ENCODE measurements at regions not wholly inside any gene's neighbourhood (a gene's known extent, or its start where the extent isn't known, plus 50 kb on each side); places are given as distances from the start of the nearest gene placed in this dataset.

- DNase-seq, result no peak
- no peaks in the 10 kb centered on the region for H3K4me1 ChIP-seq (ENCODE audit: insufficient read depth)
- no peak for TF ChIP-seq POLR2A (IDR thresholded peaks at IDR 0.05)
- TF ChIP-seq EP300 (IDR thresholded peaks at IDR 0.05), result no peak
- no peak for TF ChIP-seq CTCF (IDR thresholded peaks at IDR 0.05)
- H3K27me3 ChIP-seq, result no peaks in the 10 kb centered on the region
- 80 to 83% (median 82%) methylated on average over 22 of the region's 22 CpGs for WGBS, 3 donors
- intact Hi-C loops (cut with DNase I), result no loop called here
- no peaks in the 10 kb centered on the region for H3K9me3 ChIP-seq
- H3K36me3 ChIP-seq, result no peaks in the 10 kb centered on the region
- H3K27ac ChIP-seq, result no peak overlapping the region
- no peak overlapping the region for H3K4me3 ChIP-seq
Observed at GRCh38 chr9:95580812-95581761, 64.3 kb upstream of the PTCH1 start.

GRCh38 chr9:95574866-95575553 is 58.2 kb upstream of the PTCH1 start:
- intact Hi-C loops (cut with DNase I), result no loop called here
- 79 to 88% (median 86%) methylated on average over 14 of the region's 14 CpGs for WGBS, 3 donors
- H3K4me1 ChIP-seq (ENCODE audit: insufficient read depth), result peaks cover 2% of the 10 kb centered on the region

GRCh38 chr9:95574176-95574575 is 57.4 kb upstream of the PTCH1 start:
- H3K27ac ChIP-seq, result no peak overlapping the region
- no peak for DNase-seq
- H3K27me3 ChIP-seq, result no peaks in the 10 kb centered on the region
- peaks cover 2% of the 10 kb centered on the region for H3K4me1 ChIP-seq (ENCODE audit: insufficient read depth)
- 73 to 83% (median 78%) methylated on average over 16 of the region's 16 CpGs for WGBS, 3 donors
- TF ChIP-seq EP300 (IDR thresholded peaks at IDR 0.05) (no peak), CTCF (IDR thresholded peaks at IDR 0.05) (no peak), POLR2A (IDR thresholded peaks at IDR 0.05) (no peak)
- H3K4me3 ChIP-seq, result no peak overlapping the region
- intact Hi-C loops (cut with DNase I), result no loop called here
- no peaks in the 10 kb centered on the region for H3K9me3 ChIP-seq
- H3K36me3 ChIP-seq, result no peaks in the 10 kb centered on the region

More at GRCh38 chr9:95574866-95575553, 58.2 kb upstream of the PTCH1 start:
- Histone ChIP-seq H3K27ac (no peak overlapping the region), H3K36me3 (no peaks in the 10 kb centered on the region), H3K4me3 (no peak overlapping the region), H3K9me3 (no peaks in the 10 kb centered on the region), H3K27me3 (no peaks in the 10 kb centered on the region)
- no peak for DNase-seq
- TF ChIP-seq POLR2A (IDR thresholded peaks at IDR 0.05) (no peak), EP300 (IDR thresholded peaks at IDR 0.05) (no peak), CTCF (IDR thresholded peaks at IDR 0.05) (no peak)

- H3K27me3 ChIP-seq, result no peaks in the 10 kb centered on the region
- peaks cover 2% of the 10 kb centered on the region for H3K4me1 ChIP-seq (ENCODE audit: insufficient read depth)
- no peak overlapping the region for H3K4me3 ChIP-seq
- H3K27ac ChIP-seq, result no peak overlapping the region
- H3K9me3 ChIP-seq, result no peaks in the 10 kb centered on the region
- WGBS, 3 donors, result 90 to 91% (median 91%) methylated on average over 8 of the region's 8 CpGs
- no peak for DNase-seq
- TF ChIP-seq POLR2A (IDR thresholded peaks at IDR 0.05) (no peak), EP300 (IDR thresholded peaks at IDR 0.05) (no peak), CTCF (IDR thresholded peaks at IDR 0.05) (no peak)
- intact Hi-C loops (cut with DNase I), result no loop called here
- H3K36me3 ChIP-seq, result no peaks in the 10 kb centered on the region
Observed at GRCh38 chr9:95573463-95573862, 56.7 kb upstream of the PTCH1 start.
